Fibroblast of mammary gland (primary cell): ENCODE measurements at regions not wholly inside any gene's neighbourhood (a gene's known extent, or its start where the extent isn't known, plus 50 kb on each side); places are given as distances from the start of the nearest gene placed in this dataset.
"Not testable (repeated sequence)": the region's sequence is repeated elsewhere in the genome, so short reads cannot be mapped to it uniquely, and the experiment has no call there.

Experiments
- DNase-seq: peaks from one replicate; pipeline ENCODE4 v3.0.0-alpha.2; 2010; ENCODE audit warnings: low read depth
- H3K4me3 ChIP-seq: 2 replicates; pipeline ENCODE4 v1.5.1; 2011; ENCODE audit warnings: low read depth, mild to moderate bottlenecking, low read length, moderate library complexity; ENCODE audit not compliant: control insufficient read depth
- CTCF ChIP-seq: conservative IDR thresholded peaks from 2 replicates; pipeline ENCODE4 v1.5.1; 2011; ENCODE audit warnings: low read depth, low read length, inconsistent platforms; ENCODE audit not compliant: control insufficient read depth, insufficient read depth

- H3K4me3 ChIP-seq = no peak overlapping the region
- DNase-seq = no peak
- TF ChIP-seq CTCF = no peak
These were observed 668.2 kb downstream of the DOK5 start for GRCh38 chr20:55143601-55144000.

GRCh38 chr20:55142932-55143331 lies 667.5 kb downstream of the DOK5 start:
- H3K4me3 ChIP-seq = no peak overlapping the region
- no peak for TF ChIP-seq CTCF
- DNase-seq = no peak

- DNase-seq = no peak
- no peak overlapping the region for H3K4me3 ChIP-seq
- TF ChIP-seq CTCF = no peak
These were observed 665.2 kb downstream of the DOK5 start for GRCh38 chr20:55140631-55141030.

- no peak overlapping the region for H3K4me3 ChIP-seq
- DNase-seq = no peak
- no peak for TF ChIP-seq CTCF
These were observed 663.9 kb downstream of the DOK5 start for GRCh38 chr20:55139173-55139765.

GRCh38 chr20:55135923-55136322 lies 660.5 kb downstream of the DOK5 start:
- H3K4me3 ChIP-seq = no peak overlapping the region
- no peak for DNase-seq
- TF ChIP-seq CTCF = no peak

GRCh38 chr20:55132523-55132922 lies 657.1 kb downstream of the DOK5 start:
- TF ChIP-seq CTCF = no peak
- no peak for DNase-seq
- H3K4me3 ChIP-seq = no peak overlapping the region

GRCh38 chr20:55117577-55117976 lies 642.2 kb downstream of the DOK5 start:
- not testable (repeated sequence) for H3K4me3 ChIP-seq, DNase-seq
